CD4-positive, alpha-beta T cell (primary cell): ENCODE measurements at regions not wholly inside any gene's neighbourhood (a gene's known extent, or its start where the extent isn't known, plus 50 kb on each side); places are given as distances from the start of the nearest gene placed in this dataset.

ENCODE experiments used
- ATAC-seq: fragments of 200-7000 bp; cut with Tn5 transposase; one replicate; pipeline ENCODE4 v1.10.0; 2022; ENCODE audit warnings: mild to moderate bottlenecking; ENCODE audit not compliant: poor library complexity
- CTCF ChIA-PET: fragments of 350-600 bp; sonication (Branson Sonifier 250); formaldehyde crosslinking; loops from one replicate; lab custom pipeline; 2021; ENCODE audit warnings: antibody characterized with exemption, inconsistent platforms; lab: Charles Lee
- POLR2A ChIA-PET: fragments of 350-600 bp; sonication (Branson Sonifier 250); formaldehyde crosslinking; loops from one replicate; lab custom pipeline; 2021; ENCODE audit warnings: antibody characterized with exemption, inconsistent platforms; lab: Charles Lee
- DNase-seq, 14 experiments: peaks; one replicate each; pipeline ENCODE4 v3.0.0-alpha.2; 2013 to 2020; ENCODE audit warnings: mixed read lengths in 2 of 14
- H3K27ac ChIP-seq, 2 donors: one replicate each; pipeline versions ENCODE4 v1.5.1 to v1.7.0; 2013; ENCODE audit warnings: low read length in 2 of 2, low read depth in 1 of 2, mild to moderate bottlenecking in 1 of 2
- H3K27me3 ChIP-seq, 2 experiments: 1 replicate in 1 of 2; 2 replicates in 1 of 2; pipeline versions ENCODE4 v1.6.1 to v1.7.0; 2013; ENCODE audit warnings: low read length in 2 of 2, control low read depth in 1 of 2, mild to moderate bottlenecking in 1 of 2, moderate library complexity in 1 of 2; ENCODE audit not compliant: insufficient read depth in 2 of 2, control insufficient read depth in 1 of 2
- H3K36me3 ChIP-seq: one replicate; pipeline ENCODE4 v1.6.1; 2013; ENCODE audit warnings: low read length, control low read depth; ENCODE audit not compliant: insufficient read depth
- H3K4me1 ChIP-seq: one replicate; pipeline ENCODE4 v1.6.1; 2013; ENCODE audit warnings: low read length, control low read depth; ENCODE audit not compliant: insufficient read depth
- H3K4me3 ChIP-seq: one replicate; pipeline ENCODE4 v1.5.1; 2013; ENCODE audit warnings: mild to moderate bottlenecking, low read length, moderate library complexity
- H3K9me3 ChIP-seq, 2 experiments: 1 replicate in 1 of 2; 2 replicates in 1 of 2; pipeline versions ENCODE4 v1.6.1 to v1.7.0; 2013; ENCODE audit warnings: low read length in 2 of 2, mild to moderate bottlenecking in 2 of 2, control low read depth in 1 of 2, moderate library complexity in 1 of 2; ENCODE audit not compliant: control insufficient read depth in 1 of 2, insufficient read depth in 1 of 2
- H3K27ac Mint-ChIP-seq: one replicate; pipeline ENCODE4 v1.8.0; 2020; ENCODE audit warnings: mixed read lengths
- H3K27me3 Mint-ChIP-seq: one replicate; pipeline ENCODE4 v1.8.0; 2021; ENCODE audit warnings: mixed read lengths
- H3K36me3 Mint-ChIP-seq: one replicate; pipeline ENCODE4 v1.8.0; 2021; ENCODE audit warnings: low read depth, mixed read lengths
- H3K4me1 Mint-ChIP-seq: one replicate; pipeline ENCODE4 v1.8.0; 2021; ENCODE audit warnings: low read depth, mixed read lengths
- H3K4me3 Mint-ChIP-seq: one replicate; pipeline ENCODE4 v1.8.0; 2020; ENCODE audit warnings: mild to moderate bottlenecking, mixed read lengths
- H3K9me3 Mint-ChIP-seq: one replicate; pipeline ENCODE4 v1.8.0; 2020; ENCODE audit warnings: mixed read lengths
- intact Hi-C, 2 experiments: fragments of 100-400 bp; cut with DNase I in 1 of 2; cut with micrococcal nuclease in 1 of 2; formaldehyde crosslinking; loops; one replicate each; pipeline versions ENCODE4 v1.15.1 to v1.9.0; 2023 to 2025; cut with DNase I, micrococcal nuclease
- TF ChIP-seq, protein P1 (sequence below): fragments of 200-600 bp; IDR thresholded peaks from one replicate; pipeline ENCODE4 v1.8.0; 2022; ENCODE audit warnings: antibody characterized with exemption, mild to moderate bottlenecking

DNA sequence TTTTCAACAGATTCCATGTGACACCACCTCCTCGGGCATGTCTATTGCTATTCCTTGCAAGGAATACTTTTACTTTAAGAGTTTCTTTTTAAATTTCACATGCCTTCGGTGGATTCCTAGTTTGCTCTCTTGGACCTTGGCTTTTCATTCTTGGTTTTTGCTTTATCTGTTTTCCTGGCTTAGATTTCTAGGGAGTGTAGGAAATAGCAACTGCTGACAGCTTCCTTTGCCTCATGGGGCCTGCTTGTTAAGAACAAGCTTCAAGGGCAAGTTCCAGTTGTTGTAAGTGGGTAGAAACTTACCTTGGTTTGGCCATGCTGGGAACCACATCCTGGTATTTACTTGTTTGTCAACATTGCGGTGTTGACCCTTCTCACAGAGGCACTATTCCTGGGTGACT is 348.5 kb downstream of the DMAC1 start:
- Histone ChIP-seq H3K4me3 (no peak overlapping the region), H3K9me3 (peaks cover 0 to 4% of the 10 kb centered on the region in 2 experiments), H3K27ac (no peak overlapping the region), H3K4me1 (no peaks in the 10 kb centered on the region), H3K27me3 (no peaks in the 10 kb centered on the region), H3K36me3 (no peaks in the 10 kb centered on the region)
- intact Hi-C loops: no loop called here
- Mint-ChIP-seq H3K4me1 (no peaks in the 10 kb centered on the region), H3K27me3 (peaks cover 9% of the 10 kb centered on the region), H3K36me3 (no peaks in the 10 kb centered on the region), H3K27ac (no peak overlapping the region), H3K4me3 (no peak overlapping the region), H3K9me3 (no peaks in the 10 kb centered on the region)
- ChIA-PET CTCF (no interaction called here), POLR2A (no interaction called here)
- TF ChIP-seq, protein P1, sequence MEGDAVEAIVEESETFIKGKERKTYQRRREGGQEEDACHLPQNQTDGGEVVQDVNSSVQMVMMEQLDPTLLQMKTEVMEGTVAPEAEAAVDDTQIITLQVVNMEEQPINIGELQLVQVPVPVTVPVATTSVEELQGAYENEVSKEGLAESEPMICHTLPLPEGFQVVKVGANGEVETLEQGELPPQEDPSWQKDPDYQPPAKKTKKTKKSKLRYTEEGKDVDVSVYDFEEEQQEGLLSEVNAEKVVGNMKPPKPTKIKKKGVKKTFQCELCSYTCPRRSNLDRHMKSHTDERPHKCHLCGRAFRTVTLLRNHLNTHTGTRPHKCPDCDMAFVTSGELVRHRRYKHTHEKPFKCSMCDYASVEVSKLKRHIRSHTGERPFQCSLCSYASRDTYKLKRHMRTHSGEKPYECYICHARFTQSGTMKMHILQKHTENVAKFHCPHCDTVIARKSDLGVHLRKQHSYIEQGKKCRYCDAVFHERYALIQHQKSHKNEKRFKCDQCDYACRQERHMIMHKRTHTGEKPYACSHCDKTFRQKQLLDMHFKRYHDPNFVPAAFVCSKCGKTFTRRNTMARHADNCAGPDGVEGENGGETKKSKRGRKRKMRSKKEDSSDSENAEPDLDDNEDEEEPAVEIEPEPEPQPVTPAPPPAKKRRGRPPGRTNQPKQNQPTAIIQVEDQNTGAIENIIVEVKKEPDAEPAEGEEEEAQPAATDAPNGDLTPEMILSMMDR: no peak
- DNase-seq (no peak), ATAC-seq (no peak)

DNA sequence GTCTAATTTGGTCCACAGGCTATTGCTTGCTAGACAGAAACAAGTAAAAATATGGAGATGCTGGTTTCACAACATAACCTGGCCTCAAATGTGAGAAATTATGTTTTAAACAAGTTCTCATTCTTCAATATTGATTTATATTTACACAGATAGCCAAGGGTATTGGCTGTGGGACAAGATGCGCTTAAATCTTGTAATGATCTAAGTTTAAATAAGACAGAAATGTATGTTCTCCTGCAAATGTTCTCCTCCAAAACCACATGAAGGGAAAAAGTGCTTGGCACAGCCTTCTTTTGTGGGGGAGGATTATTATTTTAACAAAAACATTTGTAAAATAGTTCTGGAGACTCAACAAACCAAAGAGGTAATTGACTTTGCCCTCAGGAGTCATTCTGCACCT is 356.0 kb downstream of the DMAC1 start:
- Histone ChIP-seq H3K4me1 (no peaks in the 10 kb centered on the region), H3K36me3 (no peaks in the 10 kb centered on the region), H3K4me3 (no peak overlapping the region), H3K27ac (no peak overlapping the region), H3K27me3 (no peaks in the 10 kb centered on the region), H3K9me3 (no peaks in the 10 kb centered on the region)
- ATAC-seq (no peak), DNase-seq (no peak)
- H3K27me3 Mint-ChIP-seq: no peaks in the 10 kb centered on the region
- TF ChIP-seq, protein P1: no peak
- H3K4me3 Mint-ChIP-seq: no peak overlapping the region
- H3K36me3 Mint-ChIP-seq: no peaks in the 10 kb centered on the region
- no peak overlapping the region for H3K27ac Mint-ChIP-seq
- no peaks in the 10 kb centered on the region for H3K4me1 Mint-ChIP-seq
- CTCF ChIA-PET: no interaction called here
- POLR2A ChIA-PET: no interaction called here
- H3K9me3 Mint-ChIP-seq: no peaks in the 10 kb centered on the region
- intact Hi-C loops: loop anchor here in 1 of 2 experiments (5.0 kb wide), 1 partner anchor 906 kb away; no protein-coding TSS in a partner anchor

DNA sequence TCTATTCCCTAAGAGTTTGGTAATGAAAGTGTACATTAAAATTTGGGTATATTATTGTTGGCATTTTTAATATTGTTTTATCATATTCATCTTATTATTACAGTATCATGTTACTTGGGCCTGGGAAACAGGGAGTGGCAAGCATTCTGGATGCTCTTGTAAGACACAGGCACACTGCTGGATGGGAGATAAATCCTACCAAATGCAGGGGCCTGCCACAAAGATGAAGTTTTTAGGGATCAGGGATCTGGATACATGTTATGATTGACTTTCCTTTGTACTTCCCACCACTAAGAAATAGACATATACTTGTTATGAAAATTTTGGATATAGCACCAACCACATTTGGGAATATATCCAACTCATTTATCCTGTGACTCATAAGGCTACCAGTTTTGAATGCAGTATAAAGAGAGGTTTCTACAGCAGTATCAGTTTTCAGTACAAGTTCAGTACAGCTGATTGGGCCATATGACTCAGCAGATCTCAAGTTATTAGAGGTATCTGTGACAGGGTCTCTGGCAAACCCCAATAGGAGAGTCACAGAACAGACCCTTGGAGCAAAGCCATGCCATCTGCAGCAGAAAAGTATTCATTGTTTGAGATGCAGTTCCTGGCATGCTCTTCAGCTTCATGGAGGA is 360.1 kb downstream of the DMAC1 start:
- no peak overlapping the region for H3K27ac Mint-ChIP-seq
- no peaks in the 10 kb centered on the region for H3K4me1 Mint-ChIP-seq
- intact Hi-C loops: no loop called here
- no peak overlapping the region for H3K4me3 Mint-ChIP-seq
- no peaks in the 10 kb centered on the region for H3K27me3 Mint-ChIP-seq
- Histone ChIP-seq H3K27me3 (no peaks in the 10 kb centered on the region), H3K36me3 (no peaks in the 10 kb centered on the region), H3K9me3 (no peaks in the 10 kb centered on the region), H3K27ac (no peak overlapping the region), H3K4me3 (no peak overlapping the region), H3K4me1 (no peaks in the 10 kb centered on the region)
- TF ChIP-seq, protein P1: no peak
- CTCF ChIA-PET: no interaction called here
- DNase-seq (no peak), ATAC-seq (no peak)
- no peaks in the 10 kb centered on the region for H3K9me3 Mint-ChIP-seq
- POLR2A ChIA-PET: no interaction called here
- H3K36me3 Mint-ChIP-seq: no peaks in the 10 kb centered on the region
